Body of pancreas (tissue), 4 donors: ENCODE measurements at regions not wholly inside any gene's neighbourhood (a gene's known extent, or its start where the extent isn't known, plus 50 kb on each side); places are given as distances from the start of the nearest gene placed in this dataset.

Source experiments
- POLR2A ChIP-seq, 3 donors: fragments of 450-650 bp; IDR thresholded peaks; one replicate each; pipeline ENCODE4 v1.6.1; 2016; ENCODE audit warnings: antibody characterized with exemption in 3 of 3, mild to moderate bottlenecking in 2 of 3
- TF ChIP-seq, protein P1 (sequence below), 7 experiments: fragments of 450-650 bp in 4 of 7; fragments of 200-600 bp in 3 of 7; sonication (generic) in 3 of 7; IDR thresholded peaks; one replicate each; pipeline ENCODE4 v1.5.1; 2016 to 2019; ENCODE audit warnings: antibody characterized with exemption in 7 of 7

DNA sequence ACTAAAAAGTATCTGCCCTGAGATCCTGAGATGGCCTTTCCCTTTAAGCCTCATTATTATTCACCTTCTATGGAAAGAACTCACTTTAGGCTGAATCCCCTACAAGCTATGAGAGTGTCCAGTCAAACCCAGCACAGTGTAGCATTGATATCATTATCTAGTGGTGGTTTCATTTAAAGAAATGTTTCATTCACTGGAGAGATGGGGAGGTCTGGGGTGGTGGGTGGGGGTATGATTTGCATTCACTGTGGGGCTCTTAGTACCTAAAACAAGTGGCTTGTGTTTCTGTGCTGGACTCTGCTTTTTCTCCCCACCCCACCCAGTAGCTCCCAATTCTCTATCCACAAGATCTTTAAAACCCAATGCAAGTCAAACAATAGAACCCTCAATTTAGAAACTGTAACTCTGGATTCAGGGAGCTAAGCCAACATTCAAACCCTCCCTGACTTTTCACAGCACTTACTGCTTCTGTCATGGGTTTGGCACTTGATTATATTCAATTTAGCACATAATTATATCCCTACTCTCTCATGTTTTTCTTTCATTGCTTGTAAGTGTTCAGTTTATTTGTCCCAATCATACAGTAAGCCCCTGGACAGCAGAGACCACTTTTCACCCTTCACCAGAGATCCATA lies 310.5 kb upstream of the THBS1 start:
- TF ChIP-seq, protein P1, sequence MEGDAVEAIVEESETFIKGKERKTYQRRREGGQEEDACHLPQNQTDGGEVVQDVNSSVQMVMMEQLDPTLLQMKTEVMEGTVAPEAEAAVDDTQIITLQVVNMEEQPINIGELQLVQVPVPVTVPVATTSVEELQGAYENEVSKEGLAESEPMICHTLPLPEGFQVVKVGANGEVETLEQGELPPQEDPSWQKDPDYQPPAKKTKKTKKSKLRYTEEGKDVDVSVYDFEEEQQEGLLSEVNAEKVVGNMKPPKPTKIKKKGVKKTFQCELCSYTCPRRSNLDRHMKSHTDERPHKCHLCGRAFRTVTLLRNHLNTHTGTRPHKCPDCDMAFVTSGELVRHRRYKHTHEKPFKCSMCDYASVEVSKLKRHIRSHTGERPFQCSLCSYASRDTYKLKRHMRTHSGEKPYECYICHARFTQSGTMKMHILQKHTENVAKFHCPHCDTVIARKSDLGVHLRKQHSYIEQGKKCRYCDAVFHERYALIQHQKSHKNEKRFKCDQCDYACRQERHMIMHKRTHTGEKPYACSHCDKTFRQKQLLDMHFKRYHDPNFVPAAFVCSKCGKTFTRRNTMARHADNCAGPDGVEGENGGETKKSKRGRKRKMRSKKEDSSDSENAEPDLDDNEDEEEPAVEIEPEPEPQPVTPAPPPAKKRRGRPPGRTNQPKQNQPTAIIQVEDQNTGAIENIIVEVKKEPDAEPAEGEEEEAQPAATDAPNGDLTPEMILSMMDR (IDR thresholded peaks at IDR 0.05), result no peak
- TF ChIP-seq POLR2A (IDR thresholded peaks at IDR 0.05), result no peak
